AG09309 (cell line): ENCODE measurements at regions not wholly inside any gene's neighbourhood (a gene's known extent, or its start where the extent isn't known, plus 50 kb on each side); places are given as distances from the start of the nearest gene placed in this dataset.

ENCODE experiments used
- DNase-seq: peaks from one replicate; pipeline ENCODE4 v3.0.0-alpha.2; 2010; ENCODE audit warnings: low read depth
- H3K4me3 ChIP-seq: 2 replicates; pipeline ENCODE4 v1.5.1; 2011; ENCODE audit warnings: mild to moderate bottlenecking, low read depth, low read length, moderate library complexity; ENCODE audit not compliant: control insufficient read depth
- TF ChIP-seq, protein P1 (sequence below): IDR thresholded peaks from 2 replicates; pipeline ENCODE4 v1.5.1; 2011; ENCODE audit warnings: mild to moderate bottlenecking, low read depth, low read length, inconsistent platforms; ENCODE audit not compliant: insufficient read depth, control insufficient read depth; ENCODE audit errors: missing control alignments

DNA sequence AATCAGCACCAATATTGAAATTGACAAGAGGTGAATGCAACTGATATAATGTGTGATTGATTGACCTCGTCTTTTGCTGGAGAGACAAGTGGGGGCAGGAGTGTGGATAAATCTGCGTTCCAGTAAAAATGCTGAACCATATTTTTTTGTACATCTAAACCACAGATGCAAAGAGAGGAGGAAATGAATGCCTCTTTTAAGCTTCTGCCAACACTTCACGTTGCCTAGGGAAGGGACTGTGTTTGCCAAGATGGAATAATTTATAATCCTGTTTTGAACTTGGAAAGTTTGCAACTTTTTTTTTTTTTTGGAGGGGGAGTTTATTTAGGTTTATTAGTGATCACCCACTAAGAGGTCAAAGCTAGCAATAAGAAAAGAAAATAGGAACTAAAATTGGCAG, 288.2 kb upstream of the EEF2KMT start:
- H3K4me3 ChIP-seq = no peak overlapping the region
- no peak for DNase-seq
- TF ChIP-seq, protein P1, sequence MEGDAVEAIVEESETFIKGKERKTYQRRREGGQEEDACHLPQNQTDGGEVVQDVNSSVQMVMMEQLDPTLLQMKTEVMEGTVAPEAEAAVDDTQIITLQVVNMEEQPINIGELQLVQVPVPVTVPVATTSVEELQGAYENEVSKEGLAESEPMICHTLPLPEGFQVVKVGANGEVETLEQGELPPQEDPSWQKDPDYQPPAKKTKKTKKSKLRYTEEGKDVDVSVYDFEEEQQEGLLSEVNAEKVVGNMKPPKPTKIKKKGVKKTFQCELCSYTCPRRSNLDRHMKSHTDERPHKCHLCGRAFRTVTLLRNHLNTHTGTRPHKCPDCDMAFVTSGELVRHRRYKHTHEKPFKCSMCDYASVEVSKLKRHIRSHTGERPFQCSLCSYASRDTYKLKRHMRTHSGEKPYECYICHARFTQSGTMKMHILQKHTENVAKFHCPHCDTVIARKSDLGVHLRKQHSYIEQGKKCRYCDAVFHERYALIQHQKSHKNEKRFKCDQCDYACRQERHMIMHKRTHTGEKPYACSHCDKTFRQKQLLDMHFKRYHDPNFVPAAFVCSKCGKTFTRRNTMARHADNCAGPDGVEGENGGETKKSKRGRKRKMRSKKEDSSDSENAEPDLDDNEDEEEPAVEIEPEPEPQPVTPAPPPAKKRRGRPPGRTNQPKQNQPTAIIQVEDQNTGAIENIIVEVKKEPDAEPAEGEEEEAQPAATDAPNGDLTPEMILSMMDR = no peak

DNA sequence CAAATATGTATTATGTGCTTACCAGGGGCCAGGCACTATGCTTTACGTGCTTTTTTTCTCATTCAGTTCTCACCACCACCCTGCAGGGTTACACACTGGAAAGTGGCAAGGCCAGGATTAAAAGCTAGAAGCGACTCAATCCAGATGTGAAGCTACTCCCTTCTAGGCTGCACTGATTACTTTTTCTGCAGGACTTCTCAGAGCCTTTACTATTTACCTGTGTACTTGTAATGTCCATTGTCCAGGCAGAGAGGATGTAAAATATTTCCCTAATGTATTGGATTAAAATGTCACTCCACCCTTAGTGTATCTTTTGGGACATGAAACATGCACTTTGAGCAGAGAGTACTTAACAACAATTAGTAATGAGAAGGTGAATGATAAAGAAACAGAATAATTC, 287.5 kb upstream of the EEF2KMT start:
- no peak for DNase-seq
- no peak overlapping the region for H3K4me3 ChIP-seq
- TF ChIP-seq, protein P1 = no peak

DNA sequence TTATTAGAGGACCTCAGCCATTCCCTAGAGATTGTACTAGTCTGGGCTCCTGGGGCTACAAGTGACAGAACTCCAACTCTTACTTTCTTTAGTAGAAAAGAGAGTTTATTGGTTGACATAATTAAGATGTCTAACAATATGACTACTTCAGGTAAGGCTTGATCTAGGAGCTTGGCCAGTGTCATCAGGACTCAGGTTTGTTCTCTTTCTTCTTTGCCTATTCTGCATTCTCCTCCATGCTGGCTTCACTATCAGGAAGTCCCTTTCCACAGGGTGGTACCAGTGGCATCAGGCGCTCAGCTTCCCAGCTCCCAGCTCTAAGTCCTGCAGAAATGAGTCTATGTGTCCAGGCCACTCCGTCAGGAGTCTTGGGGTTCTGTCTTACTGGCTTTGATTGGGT, 286.1 kb upstream of the EEF2KMT start:
- no peak overlapping the region for H3K4me3 ChIP-seq
- TF ChIP-seq, protein P1 = no peak
- DNase-seq = no peak

DNA sequence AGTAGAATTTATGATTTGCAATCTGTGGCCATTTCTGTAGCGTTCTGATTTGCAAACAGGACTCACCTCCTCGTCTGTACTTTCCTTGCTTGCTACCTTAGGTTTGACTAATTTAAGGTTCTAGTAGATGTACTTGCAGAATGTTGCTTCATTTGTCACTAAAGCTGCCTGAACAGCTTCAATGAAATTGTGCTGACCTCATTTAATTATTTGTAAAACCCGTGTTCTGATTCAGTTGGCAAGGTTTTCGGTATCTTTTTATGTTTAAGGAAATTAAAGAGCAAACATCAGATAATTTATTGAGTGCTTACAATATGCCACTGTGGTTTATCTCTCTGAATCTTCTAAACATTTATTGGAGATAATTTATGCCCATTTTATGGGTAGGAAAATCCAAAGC, 284.9 kb upstream of the EEF2KMT start:
- DNase-seq = no peak
- TF ChIP-seq, protein P1 = no peak
- no peak overlapping the region for H3K4me3 ChIP-seq

DNA sequence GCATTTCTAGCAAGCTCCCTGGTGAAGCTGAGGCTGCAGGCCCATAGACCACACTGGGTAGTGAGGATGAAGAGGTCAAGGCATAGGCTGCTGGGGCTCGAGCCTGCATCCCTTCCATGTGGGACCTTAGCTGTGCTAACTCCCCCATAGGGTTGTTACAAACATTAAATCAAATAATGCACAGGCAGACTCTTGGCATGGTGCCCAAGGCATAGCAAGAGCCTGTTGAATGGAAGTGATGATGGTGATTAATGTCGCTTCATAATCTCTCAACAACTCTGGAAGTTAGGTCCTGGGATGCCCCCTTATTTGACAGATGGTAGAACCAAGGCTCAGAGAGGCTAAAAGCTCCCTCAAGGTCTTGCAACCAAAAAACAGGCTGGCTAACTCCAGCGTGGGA, 283.9 kb upstream of the EEF2KMT start:
- no peak overlapping the region for H3K4me3 ChIP-seq
- TF ChIP-seq, protein P1 = no peak
- DNase-seq = no peak

DNA sequence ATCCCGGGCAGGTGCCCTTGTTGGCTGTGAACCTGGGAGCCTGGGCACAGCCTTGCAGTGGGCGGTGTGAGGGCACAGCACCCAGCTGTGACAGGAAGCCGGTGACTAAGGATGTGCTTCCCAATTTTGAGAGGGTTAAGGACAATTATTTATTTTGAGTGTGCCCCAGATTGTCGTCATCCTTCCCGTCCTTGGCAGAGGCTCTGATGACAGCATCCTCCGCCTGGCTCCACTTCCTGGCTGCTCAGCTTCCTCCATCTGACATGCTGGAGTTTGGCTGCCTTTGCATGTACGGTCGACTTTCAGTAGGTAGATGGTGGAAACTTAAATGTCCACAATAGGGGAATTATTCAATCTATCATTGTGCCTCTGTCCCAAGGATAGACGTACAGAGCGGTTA, 282.4 kb upstream of the EEF2KMT start:
- no peak overlapping the region for H3K4me3 ChIP-seq
- no peak for DNase-seq
- TF ChIP-seq, protein P1 = no peak

DNA sequence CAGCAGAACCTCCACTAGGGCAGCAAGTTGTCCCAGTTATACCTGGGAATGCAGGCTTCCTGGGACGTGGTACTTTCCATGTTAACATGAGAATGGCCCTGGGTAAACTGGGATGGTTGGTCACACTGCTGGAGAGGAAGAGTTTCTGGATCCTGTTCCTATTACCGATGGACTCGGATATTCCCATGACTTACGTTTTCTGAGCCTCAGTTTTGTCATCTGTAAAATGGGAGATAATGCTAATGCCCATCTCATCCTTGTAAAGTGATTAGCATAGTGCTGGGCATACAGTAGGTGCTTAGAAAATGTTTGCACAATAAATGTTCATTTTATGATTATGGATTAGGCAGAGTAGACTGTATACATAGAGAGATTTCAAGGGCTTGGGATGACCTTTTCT, 280.9 kb upstream of the EEF2KMT start:
- TF ChIP-seq, protein P1 = no peak
- DNase-seq = no peak
- no peak overlapping the region for H3K4me3 ChIP-seq
